Right renal cortex interstitium (tissue), 3 donors: ENCODE measurements at regions not wholly inside any gene's neighbourhood (a gene's known extent, or its start where the extent isn't known, plus 50 kb on each side); places are given as distances from the start of the nearest gene placed in this dataset.

Experiments used
- DNase-seq, 3 donors: peaks; one replicate each; pipeline ENCODE4 v3.0.0-alpha.2; 2013; ENCODE audit warnings: low read depth in 3 of 3, low spot score in 2 of 3

DNA sequence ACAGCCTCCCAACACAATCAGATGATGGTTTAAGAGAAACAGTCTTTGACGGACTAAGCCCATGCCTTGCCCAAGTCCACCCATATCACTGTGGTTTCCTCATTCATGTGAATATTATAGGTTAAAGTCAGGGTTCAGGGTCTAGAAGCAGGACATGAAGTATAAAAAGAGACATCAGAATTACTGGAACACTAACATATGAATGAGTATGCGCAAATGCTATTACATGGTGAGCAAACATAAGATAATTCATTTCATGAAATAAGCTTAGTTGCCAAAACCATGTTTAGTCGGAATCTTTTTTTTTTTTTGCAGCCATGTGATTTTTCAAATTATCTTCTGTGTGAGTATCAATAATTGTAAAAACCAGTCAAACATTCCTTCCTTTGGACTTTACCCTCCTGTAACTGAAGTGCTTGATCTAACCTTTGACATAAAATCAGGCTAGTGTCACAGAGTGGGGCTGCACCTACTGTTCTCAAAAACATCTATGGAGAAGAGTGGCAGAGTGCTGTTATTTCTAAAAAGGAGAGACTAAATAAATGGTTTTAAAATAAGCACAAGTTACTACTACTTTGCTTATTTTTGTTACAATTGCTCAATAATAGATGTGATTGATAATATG lies 84.9 kb upstream of the NRIP1 start:
- no peak for DNase-seq

DNA sequence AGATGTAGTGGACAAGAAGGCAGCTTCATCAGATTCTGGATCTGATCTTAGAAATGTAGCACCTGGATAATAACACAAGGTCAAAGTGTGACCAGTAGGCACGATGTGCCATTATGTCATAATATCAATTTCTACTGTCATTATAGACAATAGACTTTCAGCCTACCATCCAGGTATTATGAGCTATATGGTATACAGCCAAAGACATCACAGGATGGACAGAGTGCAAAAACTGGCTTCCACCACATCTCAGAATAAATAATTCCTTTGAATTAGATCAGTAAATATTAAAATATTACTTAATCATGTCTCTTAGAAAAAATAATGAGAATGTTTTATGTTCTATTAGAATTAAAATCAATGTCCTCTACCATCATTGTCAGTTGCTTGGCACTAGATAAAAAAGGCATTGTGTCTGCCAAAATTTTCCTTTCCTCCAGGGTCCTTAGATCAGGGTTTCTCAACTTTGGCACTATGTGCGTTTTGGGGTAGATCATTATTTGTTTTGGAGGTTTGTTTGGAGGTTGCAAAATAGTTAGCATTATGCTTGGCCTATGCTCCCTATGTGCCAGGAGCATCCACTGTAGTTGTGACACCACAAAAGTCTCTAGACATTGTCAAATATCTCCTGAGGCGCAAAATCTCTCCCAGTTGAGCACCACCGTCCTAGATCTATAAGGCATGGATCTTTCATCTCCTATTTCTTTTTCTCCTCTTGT lies 86.7 kb upstream of the NRIP1 start:
- DNase-seq: no peak

DNA sequence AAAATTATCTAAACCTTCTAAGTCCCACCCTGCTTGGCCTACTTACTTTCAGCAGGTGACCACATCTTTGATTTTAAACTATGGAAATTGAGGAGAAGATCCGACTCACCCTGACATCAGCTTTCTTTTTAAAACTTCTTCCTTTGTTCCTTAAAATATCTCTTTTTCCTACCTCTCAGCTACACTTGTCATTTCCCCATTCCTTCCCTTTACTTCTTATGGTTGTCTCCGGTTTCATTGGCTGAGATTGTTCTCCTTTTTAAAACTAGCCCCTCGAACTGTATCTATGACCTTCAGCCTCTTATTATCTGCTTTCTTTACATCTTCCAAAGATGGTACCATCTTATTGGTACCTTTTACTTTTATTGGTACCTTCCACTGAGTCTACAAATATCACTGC lies 87.8 kb upstream of the NRIP1 start:
- DNase-seq: no peak

DNA sequence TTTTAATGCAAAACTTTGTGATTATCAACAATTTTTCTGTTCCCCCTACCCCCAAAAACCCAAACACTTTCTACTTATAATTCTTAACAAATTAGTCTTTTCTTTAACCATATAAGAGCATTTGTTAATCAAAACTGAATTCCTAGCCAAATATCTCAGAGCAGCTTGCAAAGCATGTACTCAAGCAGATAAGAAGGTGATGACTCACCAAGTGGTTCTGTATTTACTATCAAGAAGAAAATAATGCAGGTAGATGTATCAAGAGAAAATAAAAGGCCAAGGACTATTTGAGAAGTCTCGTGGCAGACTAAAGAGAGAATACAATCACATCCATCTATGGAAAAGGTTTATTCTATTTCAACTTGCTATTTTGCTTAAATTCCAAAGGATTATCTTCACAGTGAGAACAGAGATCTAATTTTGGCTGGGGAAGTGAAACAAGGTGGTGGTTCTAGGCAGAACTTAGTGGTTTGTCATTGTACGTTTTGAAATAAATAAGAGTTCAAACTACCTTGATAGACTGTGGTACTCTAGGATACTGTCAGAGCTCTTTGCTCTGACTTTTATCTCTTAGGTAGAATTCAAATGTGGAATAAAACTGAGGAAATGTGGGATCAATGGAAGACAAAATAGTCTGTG lies 94.7 kb upstream of the NRIP1 start:
- DNase-seq: no peak

- DNase-seq: no peak
These were observed 95.3 kb upstream of the NRIP1 start for GRCh38 chr21:15160136-15160535.

- no peak for DNase-seq
These were observed 98.1 kb upstream of the NRIP1 start for GRCh38 chr21:15162921-15163320.

DNA sequence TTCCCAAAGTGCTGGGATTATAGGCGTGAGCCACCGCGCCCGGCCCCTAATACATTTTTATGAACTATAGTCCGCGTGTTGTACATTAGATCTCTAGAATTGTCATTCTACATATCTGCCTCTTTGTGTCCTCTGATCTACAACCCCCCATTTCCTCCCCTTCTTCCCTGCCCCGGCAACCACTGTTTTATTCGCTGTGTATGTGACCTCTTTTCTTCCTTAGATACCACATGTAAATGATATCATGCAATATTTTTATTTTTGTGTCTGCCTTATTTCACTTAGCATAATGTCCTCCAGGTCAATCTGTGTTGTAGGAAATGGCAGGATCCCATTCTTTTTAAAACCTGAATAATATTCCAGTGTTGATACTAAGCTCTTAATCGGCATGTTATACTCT lies 99.5 kb upstream of the NRIP1 start:
- DNase-seq: no peak

- DNase-seq: no peak
These were observed 100.0 kb upstream of the NRIP1 start for GRCh38 chr21:15164678-15165303.

DNA sequence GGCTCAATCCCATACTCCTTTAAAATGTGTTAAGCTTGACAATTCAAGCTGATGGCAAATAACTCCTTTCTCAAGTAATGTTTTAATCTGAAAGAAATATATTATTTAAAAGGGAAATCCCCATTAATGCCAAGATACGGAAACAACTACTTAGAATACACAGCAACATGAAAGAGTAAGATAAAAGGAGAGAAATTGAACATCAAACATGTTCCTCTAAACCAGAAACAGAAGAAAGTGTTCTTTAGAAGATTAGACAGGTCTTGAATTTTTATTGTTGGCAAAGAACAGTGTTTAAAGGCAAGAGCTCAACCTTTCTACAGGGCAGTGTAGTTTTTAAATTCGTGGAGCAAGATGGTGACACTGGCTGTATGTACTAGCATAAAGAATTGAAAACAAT lies 105.8 kb upstream of the NRIP1 start:
- no peak for DNase-seq

DNA sequence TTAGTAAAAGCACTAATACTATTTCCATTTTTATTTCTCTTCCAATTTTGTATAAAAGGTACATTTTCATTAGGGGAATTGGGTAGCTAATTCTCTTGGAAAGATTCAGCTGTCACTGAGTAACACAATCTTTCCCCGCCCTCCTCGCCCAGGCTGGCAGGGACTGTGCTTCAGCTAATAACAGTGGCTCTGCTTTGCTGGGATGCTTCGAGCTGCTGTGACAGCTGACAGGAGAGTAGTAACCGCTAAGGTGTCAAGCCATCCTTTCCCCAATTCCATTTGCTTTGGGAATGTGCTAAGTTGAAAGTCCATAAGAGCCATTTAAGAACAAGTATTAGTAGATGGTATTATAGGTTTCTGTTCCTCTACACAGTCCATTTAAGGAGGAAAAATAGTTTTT lies 106.7 kb upstream of the NRIP1 start:
- DNase-seq: no peak

GRCh38 chr21:15172963-15173362 lies 108.2 kb upstream of the NRIP1 start:
- no peak for DNase-seq

GRCh38 chr21:15174923-15175322 lies 110.1 kb upstream of the NRIP1 start:
- no peak for DNase-seq

DNA sequence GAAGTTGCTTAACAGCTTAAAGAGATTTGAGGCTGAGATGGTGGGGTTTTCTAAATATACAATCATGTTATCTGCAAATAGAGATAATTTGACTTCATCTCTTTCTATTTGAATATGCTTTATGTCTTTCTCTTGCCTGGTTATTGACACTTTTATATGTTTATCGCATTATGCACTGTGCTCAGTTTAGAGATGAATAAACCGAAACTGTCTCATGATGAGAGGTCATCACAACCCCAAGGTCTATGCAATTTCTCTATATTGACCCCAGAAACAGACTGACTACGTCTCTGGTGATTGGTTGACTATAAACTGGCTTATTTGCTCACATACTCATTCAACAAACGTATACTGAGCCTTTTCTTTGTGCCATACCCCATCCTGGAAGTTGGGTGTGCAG lies 117.9 kb upstream of the NRIP1 start:
- DNase-seq: no peak

GRCh38 chr21:15183813-15184257 lies 119.0 kb upstream of the NRIP1 start:
- DNase-seq: no peak

- DNase-seq: no peak
These were observed 125.6 kb upstream of the NRIP1 start for GRCh38 chr21:15190412-15190811.

DNA sequence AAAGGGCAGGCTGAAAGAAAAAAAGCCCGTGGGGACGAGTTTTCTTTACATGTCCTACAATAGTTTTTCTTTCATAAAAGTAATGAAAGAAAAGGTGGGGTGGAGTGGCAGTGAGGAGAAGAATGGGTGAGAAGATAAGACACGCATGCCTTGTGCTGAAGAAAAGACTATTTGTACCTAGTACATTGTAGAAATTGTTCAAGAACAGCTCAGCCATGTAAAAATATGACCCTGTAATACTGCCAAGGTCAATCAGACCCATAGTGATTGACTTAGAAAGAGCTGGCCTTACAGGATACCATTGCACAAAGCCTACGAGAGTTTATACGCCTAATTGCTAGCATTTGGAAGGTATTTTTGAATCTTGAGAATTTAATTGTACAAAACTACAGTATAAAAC lies 126.0 kb upstream of the NRIP1 start:
- no peak for DNase-seq

- DNase-seq: no peak
These were observed 126.5 kb upstream of the NRIP1 start for GRCh38 chr21:15191342-15191741.

DNA sequence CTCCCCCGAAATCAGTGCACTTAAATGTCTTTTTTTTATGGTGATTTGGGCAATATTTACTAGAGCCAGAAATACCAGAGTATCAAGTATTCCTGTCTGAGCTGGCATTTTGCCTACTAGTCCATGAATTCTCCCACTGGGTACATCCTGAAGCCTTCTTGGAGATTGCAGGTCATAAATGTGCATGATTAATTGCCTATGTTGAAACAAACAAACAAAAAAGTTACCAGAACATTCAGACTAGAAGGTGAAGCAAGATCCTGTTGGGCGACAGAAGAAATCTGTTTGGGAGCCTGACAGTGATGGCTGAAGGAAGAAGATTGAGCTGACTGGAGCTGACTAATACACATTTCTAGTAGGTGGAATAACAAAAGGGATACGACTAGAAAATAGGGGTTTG lies 127.4 kb upstream of the NRIP1 start:
- DNase-seq: no peak

- no peak for DNase-seq
These were observed 129.1 kb upstream of the NRIP1 start for GRCh38 chr21:15193937-15194336.

DNA sequence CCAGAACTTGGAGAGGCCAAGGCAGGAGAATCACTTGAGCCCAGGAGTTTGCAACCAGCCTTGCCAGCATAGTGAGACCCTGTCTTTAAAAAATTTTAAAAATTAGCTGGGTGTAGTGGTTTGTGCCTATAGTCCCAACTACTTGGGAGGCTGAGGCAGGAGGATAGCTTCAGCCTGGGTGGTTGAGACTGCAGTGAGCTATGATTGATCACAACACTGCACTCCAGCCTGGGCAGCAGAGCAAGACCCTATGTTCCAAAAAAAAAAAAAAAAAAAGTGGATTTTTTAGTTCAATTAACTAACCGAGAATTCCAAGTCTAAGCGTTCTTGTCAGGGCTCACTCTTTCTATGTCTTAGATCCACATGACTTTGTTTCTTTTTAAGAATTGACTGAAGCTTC lies 130.3 kb upstream of the NRIP1 start:
- no peak for DNase-seq

DNA sequence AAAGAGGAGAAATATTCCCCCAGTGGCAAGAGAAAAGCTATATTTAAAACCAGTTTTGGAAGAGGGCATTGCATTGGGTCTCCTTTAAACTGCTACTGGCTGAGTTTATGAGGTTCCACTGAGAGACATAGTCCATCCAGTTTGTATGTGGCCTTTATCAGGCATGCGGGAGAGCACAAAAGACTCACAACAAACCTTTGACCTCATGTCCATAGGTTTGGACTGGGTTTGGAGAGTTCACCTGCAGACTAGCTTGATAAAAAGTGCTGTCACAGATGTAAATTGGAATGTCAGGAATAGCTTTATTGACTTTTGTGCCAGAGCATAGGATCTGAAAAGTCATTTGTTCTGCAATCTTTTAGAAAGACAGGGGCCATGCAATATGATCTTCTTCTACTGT lies 131.0 kb upstream of the NRIP1 start:
- no peak for DNase-seq

- no peak for DNase-seq
These were observed 132.9 kb upstream of the NRIP1 start for GRCh38 chr21:15197696-15198095.
